Endothelial cell of umbilical vein (primary cell): ENCODE measurements at regions not wholly inside any gene's neighbourhood (a gene's known extent, or its start where the extent isn't known, plus 50 kb on each side); places are given as distances from the start of the nearest gene placed in this dataset.

Experiments used
- BruUV-seq: library from RNA; stranded (reverse); fragments of 400-500 nt; replicated peaks from 2 replicates; lab custom pipeline; 2021; lab: Mats Ljungman, UMichigan
- CTCF ChIA-PET: fragments of 300-600, 350-600 bp; sonication (Branson Sonifier 250); formaldehyde crosslinking; loops from one replicate; lab custom pipeline; 2021; ENCODE audit warnings: antibody characterized with exemption, inconsistent platforms; lab: Charles Lee
- POLR2A ChIA-PET: fragments of 300-600, 350-600 bp; sonication (Branson Sonifier 250); formaldehyde crosslinking; loops from one replicate; lab custom pipeline; 2021; ENCODE audit warnings: antibody characterized with exemption, inconsistent platforms; lab: Charles Lee
- DNase-seq: peaks from one replicate; pipeline ENCODE4 v3.0.0-alpha.2; 2011; ENCODE audit warnings: low read depth, low spot score
- FAIRE-seq: peaks from 2 replicates; lab custom pipeline; 2011; peaks lifted over from hg19 to GRCh38; lab: Jason Lieb, UNC
- H2AFZ ChIP-seq: 2 replicates; pipeline ENCODE4 v1.6.0; 2012; ENCODE audit warnings: low read depth, low read length, control low read depth, inconsistent platforms
- H3K27ac ChIP-seq: 2 replicates; pipeline ENCODE4 v1.5.1; 2011; ENCODE audit warnings: low read depth, mild to moderate bottlenecking, control low read depth, low read length, moderate library complexity; ENCODE audit not compliant: insufficient read depth
- H3K27me3 ChIP-seq, 2 experiments: 2 replicates each; pipeline versions ENCODE4 v1.6.0 to v1.6.1; 2011; ENCODE audit warnings: low read length in 2 of 2, mixed read lengths in 1 of 2; ENCODE audit not compliant: control insufficient read depth in 2 of 2, insufficient read depth in 2 of 2
- H3K36me3 ChIP-seq, 2 experiments: 2 replicates in 1 of 2; 3 replicates in 1 of 2; pipeline ENCODE4 v1.5.1; 2011; ENCODE audit warnings: low read length in 2 of 2, mild to moderate bottlenecking in 1 of 2, moderate library complexity in 1 of 2; ENCODE audit not compliant: control insufficient read depth in 2 of 2, insufficient read depth in 2 of 2; ENCODE audit errors: extremely low read depth in 1 of 2
- H3K4me1 ChIP-seq: 3 replicates; pipeline ENCODE4 v1.5.1; 2011; ENCODE audit warnings: mild to moderate bottlenecking, low read length; ENCODE audit not compliant: control insufficient read depth, insufficient read depth; ENCODE audit errors: extremely low read depth
- H3K4me2 ChIP-seq: 2 replicates; pipeline ENCODE4 v1.6.1; 2011; ENCODE audit warnings: low read length, control low read depth, mixed read lengths; ENCODE audit not compliant: insufficient read depth
- H3K4me3 ChIP-seq, 3 experiments: fragments of 200-600 bp in 1 of 3; sonication (generic), shearing (Covaris generic) in 1 of 3; replicated peaks in 1 of 3; 2 replicates each; pipeline ENCODE4 v1.5.1; 2011 to 2016; ENCODE audit warnings: control low read depth in 3 of 3, low read length in 3 of 3, mild to moderate bottlenecking in 2 of 3, inconsistent platforms in 1 of 3, low read depth in 1 of 3, moderate library complexity in 1 of 3; ENCODE audit not compliant: insufficient read depth in 1 of 3
- H3K79me2 ChIP-seq: 2 replicates; pipeline ENCODE4 v1.6.0; 2012; ENCODE audit warnings: low read length, inconsistent platforms; ENCODE audit not compliant: control insufficient read depth, insufficient read depth
- H3K9ac ChIP-seq: replicated peaks from 2 replicates; pipeline ENCODE3; 2011; ENCODE audit warnings: low read length, control low read depth; ENCODE audit not compliant: insufficient read depth; ENCODE audit errors: extremely low read depth
- H3K9me1 ChIP-seq: replicated peaks from 3 replicates; pipeline ENCODE4 v1.6.0; 2011; ENCODE audit warnings: mild to moderate bottlenecking, low read length; ENCODE audit not compliant: control insufficient read depth, insufficient read depth; ENCODE audit errors: extremely low read depth
- H3K9me3 ChIP-seq: replicated peaks from 2 replicates; pipeline ENCODE4 v1.5.1; 2012; ENCODE audit warnings: low read length, inconsistent platforms; ENCODE audit not compliant: control insufficient read depth, insufficient read depth
- H4K20me1 ChIP-seq: replicated peaks from 2 replicates; pipeline ENCODE3; 2011; ENCODE audit warnings: mild to moderate bottlenecking, low read length; ENCODE audit not compliant: control insufficient read depth, insufficient read depth; ENCODE audit errors: extremely low read depth
- EZH2 ChIP-seq: IDR thresholded peaks from 2 replicates; pipeline ENCODE4 v1.6.1; 2012; ENCODE audit warnings: borderline replicate concordance, low read depth, mild to moderate bottlenecking, moderate library complexity, low read length, inconsistent platforms; ENCODE audit not compliant: severe bottlenecking
- FOS ChIP-seq: IDR thresholded peaks from 2 replicates; pipeline ENCODE4 v1.6.1; 2011; ENCODE audit warnings: mild to moderate bottlenecking, low read length, moderate library complexity, borderline replicate concordance; ENCODE audit not compliant: insufficient read depth
- GATA2 ChIP-seq: IDR thresholded peaks from 2 replicates; pipeline ENCODE4 v1.7.0; 2011; ENCODE audit warnings: low read depth, mild to moderate bottlenecking, moderate library complexity, mixed read lengths, low read length; ENCODE audit not compliant: insufficient read length, insufficient read depth
- MYC ChIP-seq: IDR thresholded peaks from one replicate; pipeline ENCODE4 v1.6.1; 2011; ENCODE audit warnings: mild to moderate bottlenecking, low read depth, low read length
- POLR2A ChIP-seq: IDR thresholded peaks from 2 replicates; pipeline ENCODE4 v1.6.1; 2012; ENCODE audit warnings: low read depth, mild to moderate bottlenecking, control low read depth, low read length
- POLR2AphosphoS5 ChIP-seq: IDR thresholded peaks from 2 replicates; pipeline ENCODE4 v1.6.1; 2012; ENCODE audit warnings: low read depth, mild to moderate bottlenecking, control low read depth, low read length, moderate library complexity; ENCODE audit not compliant: insufficient read depth
- dilution Hi-C: fragments of 300-500 bp; cut with MboI; formaldehyde crosslinking; loops from one replicate; pipeline ENCODE4 v1.15.0; 2019; ENCODE audit warnings: low sequenced_read_pairs; ENCODE audit not compliant: extremely low pct_ligation_motif_present
- intact Hi-C: fragments of 100-400 bp; cut with micrococcal nuclease; formaldehyde crosslinking; loops from one replicate; pipeline ENCODE4 v1.10.0; 2022
- TF ChIP-seq, protein P1 (sequence below), 2 donors: IDR thresholded peaks; 1 replicate in 1 of 2; 2 replicates in 1 of 2; pipeline ENCODE4 v1.5.1; 2011; ENCODE audit warnings: low read length in 2 of 2, mild to moderate bottlenecking in 2 of 2, moderate library complexity in 2 of 2, control low read depth in 1 of 2, inconsistent platforms in 1 of 2, low read depth in 1 of 2; ENCODE audit not compliant: insufficient read depth in 1 of 2; ENCODE audit errors: extremely low read depth in 1 of 2
- TF ChIP-seq, protein P2 (sequence below): IDR thresholded peaks from 2 replicates; pipeline ENCODE4 v1.6.1; 2011; ENCODE audit not compliant: insufficient read depth, insufficient read length

DNA sequence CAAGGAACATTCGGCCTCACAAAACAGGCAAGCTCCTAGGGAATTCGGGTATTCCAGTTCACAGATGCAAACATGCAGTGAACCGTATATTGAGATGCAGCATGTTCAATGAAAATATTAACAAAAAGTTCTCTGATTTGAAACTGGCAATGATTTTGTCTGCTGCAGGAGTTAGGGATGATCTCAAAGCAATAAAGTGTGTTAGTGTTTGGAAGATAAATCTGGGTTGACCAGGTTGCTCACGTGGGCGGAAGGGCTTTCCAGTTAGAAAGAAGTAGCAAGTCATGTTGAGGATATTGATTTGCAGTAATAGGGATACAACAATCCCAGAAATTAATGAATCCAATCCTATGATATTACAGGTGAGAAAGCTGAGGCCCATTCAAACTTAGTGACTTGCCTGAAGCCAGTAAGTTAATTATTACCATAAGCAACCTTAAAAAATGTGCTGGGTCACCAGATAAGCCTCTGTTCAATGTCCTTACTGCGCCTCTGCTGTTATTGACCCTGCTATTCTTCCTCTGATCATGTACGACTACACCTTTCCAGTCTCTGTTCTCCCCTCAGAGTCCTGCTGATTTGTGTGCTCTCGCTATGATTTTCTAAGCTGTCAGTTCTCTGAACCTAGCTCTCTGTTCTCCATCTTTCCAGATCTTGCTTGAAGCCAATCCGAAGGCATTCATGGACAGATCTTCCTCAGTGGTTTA is 370.8 kb downstream of the DSEL start:
- Histone ChIP-seq H3K4me2 (no peak overlapping the region), H3K27ac (no peak overlapping the region), H3K36me3 (no peaks in the 10 kb centered on the region), H2AFZ (no peak overlapping the region), H3K27me3 (no peaks in the 10 kb centered on the region), H3K9ac (no peak overlapping the region), H4K20me1 (no peaks in the 10 kb centered on the region), H3K4me3 (no peak overlapping the region), H3K4me1 (no peaks in the 10 kb centered on the region), H3K79me2 (no peaks in the 10 kb centered on the region), H3K9me3 (no peaks in the 10 kb centered on the region), H3K9me1 (no peaks in the 10 kb centered on the region)
- intact Hi-C loops (no loop called here), dilution Hi-C loops (no loop called here)
- BruUV-seq = no TSS peak
- TF ChIP-seq MYC = no peak
- no peak for TF ChIP-seq GATA2
- TF ChIP-seq, protein P1, sequence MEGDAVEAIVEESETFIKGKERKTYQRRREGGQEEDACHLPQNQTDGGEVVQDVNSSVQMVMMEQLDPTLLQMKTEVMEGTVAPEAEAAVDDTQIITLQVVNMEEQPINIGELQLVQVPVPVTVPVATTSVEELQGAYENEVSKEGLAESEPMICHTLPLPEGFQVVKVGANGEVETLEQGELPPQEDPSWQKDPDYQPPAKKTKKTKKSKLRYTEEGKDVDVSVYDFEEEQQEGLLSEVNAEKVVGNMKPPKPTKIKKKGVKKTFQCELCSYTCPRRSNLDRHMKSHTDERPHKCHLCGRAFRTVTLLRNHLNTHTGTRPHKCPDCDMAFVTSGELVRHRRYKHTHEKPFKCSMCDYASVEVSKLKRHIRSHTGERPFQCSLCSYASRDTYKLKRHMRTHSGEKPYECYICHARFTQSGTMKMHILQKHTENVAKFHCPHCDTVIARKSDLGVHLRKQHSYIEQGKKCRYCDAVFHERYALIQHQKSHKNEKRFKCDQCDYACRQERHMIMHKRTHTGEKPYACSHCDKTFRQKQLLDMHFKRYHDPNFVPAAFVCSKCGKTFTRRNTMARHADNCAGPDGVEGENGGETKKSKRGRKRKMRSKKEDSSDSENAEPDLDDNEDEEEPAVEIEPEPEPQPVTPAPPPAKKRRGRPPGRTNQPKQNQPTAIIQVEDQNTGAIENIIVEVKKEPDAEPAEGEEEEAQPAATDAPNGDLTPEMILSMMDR (IDR thresholded peaks at IDR 0.05; ENCODE audit: extremely low read depth in 1 of 2, insufficient read depth in 1 of 2, low read depth in 1 of 2, low read length in 2 of 2) = no peak
- TF ChIP-seq FOS = no peak
- TF ChIP-seq, protein P2, sequence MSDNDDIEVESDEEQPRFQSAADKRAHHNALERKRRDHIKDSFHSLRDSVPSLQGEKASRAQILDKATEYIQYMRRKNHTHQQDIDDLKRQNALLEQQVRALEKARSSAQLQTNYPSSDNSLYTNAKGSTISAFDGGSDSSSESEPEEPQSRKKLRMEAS = no peak
- no peak for TF ChIP-seq POLR2AphosphoS5
- TF ChIP-seq EZH2 = no peak
- no peak for TF ChIP-seq POLR2A
- POLR2A ChIA-PET = no interaction called here
- DNase-seq = no peak
- no peak for FAIRE-seq
- CTCF ChIA-PET = interaction anchor here (1.4 to 1.7 kb wide), 4 partner anchors 22 to 45 kb away, joined by 3 to 5 read pairs (median 3); no protein-coding TSS in a partner anchor
